ENCODE measurements at regions not wholly inside any gene's neighbourhood (a gene's known extent, or its start where the extent isn't known, plus 50 kb on each side); places are given as distances from the start of the nearest gene placed in this dataset.

DNA sequence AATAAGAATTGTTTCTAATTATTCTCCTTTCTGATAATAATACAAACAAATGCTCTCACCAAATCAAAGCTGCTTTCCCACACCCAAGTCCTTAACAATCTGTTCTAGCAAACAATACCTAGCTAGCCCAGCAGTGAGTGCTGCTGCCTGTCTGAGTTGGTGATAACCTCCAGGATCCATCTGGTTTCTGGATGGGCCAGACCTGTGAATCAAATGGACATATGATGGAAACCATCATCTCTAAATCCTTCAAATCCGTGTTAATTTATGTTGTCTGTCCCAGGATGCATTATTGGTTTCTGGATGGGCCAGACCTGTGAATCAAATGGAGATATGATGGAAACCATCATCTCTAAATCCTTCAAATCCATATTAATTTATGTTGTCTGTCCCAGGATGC is 1230.0 kb downstream of the AMY1C start:
- no peak for DNase-seq (ENCODE audit: low spot score)
- H3K27ac ChIP-seq = no peak overlapping the region
- no peak overlapping the region for H3K4me3 ChIP-seq
- no peaks in the 10 kb centered on the region for H3K4me1 ChIP-seq (replicated peaks)
- H3K27me3 ChIP-seq (replicated peaks; ENCODE audit: insufficient read depth) = no peaks in the 10 kb centered on the region
- no peaks in the 10 kb centered on the region for H3K9me3 ChIP-seq
- intact Hi-C loops (cut with DNase I) = no loop called here
- TF ChIP-seq POLR2A (IDR thresholded peaks at IDR 0.05) (no peak), POLR2AphosphoS5 (IDR thresholded peaks at IDR 0.05) (no peak)
- TF ChIP-seq, protein P1, sequence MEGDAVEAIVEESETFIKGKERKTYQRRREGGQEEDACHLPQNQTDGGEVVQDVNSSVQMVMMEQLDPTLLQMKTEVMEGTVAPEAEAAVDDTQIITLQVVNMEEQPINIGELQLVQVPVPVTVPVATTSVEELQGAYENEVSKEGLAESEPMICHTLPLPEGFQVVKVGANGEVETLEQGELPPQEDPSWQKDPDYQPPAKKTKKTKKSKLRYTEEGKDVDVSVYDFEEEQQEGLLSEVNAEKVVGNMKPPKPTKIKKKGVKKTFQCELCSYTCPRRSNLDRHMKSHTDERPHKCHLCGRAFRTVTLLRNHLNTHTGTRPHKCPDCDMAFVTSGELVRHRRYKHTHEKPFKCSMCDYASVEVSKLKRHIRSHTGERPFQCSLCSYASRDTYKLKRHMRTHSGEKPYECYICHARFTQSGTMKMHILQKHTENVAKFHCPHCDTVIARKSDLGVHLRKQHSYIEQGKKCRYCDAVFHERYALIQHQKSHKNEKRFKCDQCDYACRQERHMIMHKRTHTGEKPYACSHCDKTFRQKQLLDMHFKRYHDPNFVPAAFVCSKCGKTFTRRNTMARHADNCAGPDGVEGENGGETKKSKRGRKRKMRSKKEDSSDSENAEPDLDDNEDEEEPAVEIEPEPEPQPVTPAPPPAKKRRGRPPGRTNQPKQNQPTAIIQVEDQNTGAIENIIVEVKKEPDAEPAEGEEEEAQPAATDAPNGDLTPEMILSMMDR (IDR thresholded peaks at IDR 0.05) = no peak
- H3K36me3 ChIP-seq = no peaks in the 10 kb centered on the region
- 69% methylated on average over 1 of the region's 1 CpG for WGBS

DNA sequence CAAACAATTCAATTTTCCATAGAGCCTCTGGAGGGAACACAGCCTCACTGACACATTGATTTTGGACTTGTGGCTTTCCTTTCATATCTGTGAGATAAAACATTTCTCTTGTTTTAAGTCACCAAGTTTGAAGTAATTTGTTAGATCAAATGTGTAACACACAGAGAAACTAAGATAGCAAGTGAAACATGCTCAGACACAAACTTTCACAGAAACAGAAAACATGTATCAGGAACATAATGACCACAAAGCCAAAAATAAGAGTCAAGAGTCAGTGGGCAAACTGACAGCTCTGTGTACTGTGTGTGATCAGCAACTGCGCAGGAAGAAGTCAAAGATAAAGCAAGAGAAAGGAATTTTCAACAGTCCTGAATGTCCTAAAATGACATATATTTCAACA is 1237.5 kb downstream of the AMY1C start:
- no peak overlapping the region for H3K27ac ChIP-seq
- no peak overlapping the region for H3K4me3 ChIP-seq
- DNase-seq (ENCODE audit: low spot score) = no peak
- no peaks in the 10 kb centered on the region for H3K9me3 ChIP-seq
- TF ChIP-seq POLR2AphosphoS5 (IDR thresholded peaks at IDR 0.05) = no peak
- TF ChIP-seq, protein P1 (IDR thresholded peaks at IDR 0.05) = no peak
- no peak for TF ChIP-seq POLR2A (IDR thresholded peaks at IDR 0.05)
- 88% methylated on average over 1 of the region's 1 CpG for WGBS
- H3K27me3 ChIP-seq (replicated peaks; ENCODE audit: insufficient read depth) = no peaks in the 10 kb centered on the region
- H3K4me1 ChIP-seq (replicated peaks) = no peaks in the 10 kb centered on the region
- peaks cover 0 to 2% of the 10 kb centered on the region in 2 donors for H3K36me3 ChIP-seq
- intact Hi-C loops (cut with DNase I) = no loop called here

DNA sequence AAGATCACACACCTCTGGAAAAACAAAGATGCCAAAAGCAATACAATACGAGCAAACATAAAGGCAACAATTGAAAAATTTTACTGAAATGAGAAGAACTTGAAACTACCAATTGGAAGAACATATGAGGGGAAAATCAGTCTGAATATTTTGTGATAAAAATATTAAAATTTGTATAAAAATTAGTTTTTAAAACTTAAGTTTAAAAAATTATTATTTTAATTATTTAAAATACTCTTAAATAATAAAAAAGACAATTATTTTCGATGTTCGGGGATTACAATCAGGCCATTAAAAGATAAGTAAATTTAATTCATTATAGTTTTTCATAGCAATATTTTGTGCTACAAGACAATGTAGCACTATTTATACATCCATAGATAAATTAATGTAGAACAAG is 1239.3 kb downstream of the AMY1C start:
- peaks cover 0 to 2% of the 10 kb centered on the region in 2 donors for H3K36me3 ChIP-seq
- no peaks in the 10 kb centered on the region for H3K9me3 ChIP-seq
- WGBS = 94% methylated on average over 3 of the region's 3 CpGs
- H3K4me1 ChIP-seq (replicated peaks) = no peaks in the 10 kb centered on the region
- H3K27me3 ChIP-seq (replicated peaks; ENCODE audit: insufficient read depth) = no peaks in the 10 kb centered on the region
- intact Hi-C loops (cut with DNase I) = no loop called here
- H3K4me3 ChIP-seq = no peak overlapping the region
- TF ChIP-seq, protein P1 (IDR thresholded peaks at IDR 0.05) = no peak
- TF ChIP-seq POLR2A (IDR thresholded peaks at IDR 0.05) (no peak), POLR2AphosphoS5 (IDR thresholded peaks at IDR 0.05) (no peak)
- H3K27ac ChIP-seq = no peak overlapping the region
- no peak for DNase-seq (ENCODE audit: low spot score)

DNA sequence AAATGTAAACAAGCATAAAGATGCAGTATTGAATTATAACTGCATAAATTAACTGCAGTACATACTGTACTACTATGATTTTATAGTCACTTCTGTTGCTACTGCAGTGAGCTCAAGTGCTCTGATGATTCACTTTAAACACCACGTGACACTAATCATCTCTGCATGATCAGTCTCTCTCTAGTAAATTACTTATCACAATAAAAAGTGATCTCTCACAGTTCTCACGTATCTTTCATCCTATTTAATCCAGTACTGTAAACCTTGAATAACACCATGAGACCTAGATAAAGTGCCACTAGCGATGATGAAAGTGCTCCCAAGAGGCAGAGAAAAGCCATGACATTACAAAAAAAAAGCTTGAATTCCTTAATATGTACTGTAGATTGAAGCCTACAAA is 1242.0 kb downstream of the AMY1C start:
- no peak overlapping the region for H3K4me3 ChIP-seq
- no peak overlapping the region for H3K27ac ChIP-seq
- no peaks in the 10 kb centered on the region for H3K4me1 ChIP-seq (replicated peaks)
- intact Hi-C loops (cut with DNase I) = no loop called here
- no peaks in the 10 kb centered on the region for H3K27me3 ChIP-seq (replicated peaks; ENCODE audit: insufficient read depth)
- TF ChIP-seq, protein P1 (IDR thresholded peaks at IDR 0.05) = no peak
- TF ChIP-seq POLR2A (IDR thresholded peaks at IDR 0.05) = no peak
- no peak for TF ChIP-seq POLR2AphosphoS5 (IDR thresholded peaks at IDR 0.05)
- no peaks in the 10 kb centered on the region for H3K9me3 ChIP-seq
- no peak for DNase-seq (ENCODE audit: low spot score)
- peaks cover 0 to 2% of the 10 kb centered on the region in 2 donors for H3K36me3 ChIP-seq
- 44% methylated on average over 3 of the region's 3 CpGs for WGBS

DNA sequence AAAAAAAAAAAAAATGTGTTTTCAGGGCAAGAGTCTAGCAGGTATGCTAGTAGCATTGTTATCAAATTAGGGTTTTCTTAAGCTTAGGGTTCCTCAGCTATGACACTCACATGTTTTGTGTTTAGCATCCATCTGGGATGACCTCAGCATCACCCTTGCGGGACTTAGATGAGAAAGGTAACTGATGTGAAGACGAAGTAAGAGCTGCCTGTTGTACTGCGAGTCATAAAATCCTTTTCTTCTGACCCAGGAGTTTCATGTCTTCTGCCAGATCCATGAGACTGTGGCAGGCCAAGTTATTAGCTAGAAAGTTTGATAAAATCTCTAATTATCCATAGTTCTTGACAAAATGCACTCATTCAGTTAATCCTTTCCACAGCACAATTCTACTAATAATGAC is 1251.1 kb downstream of the AMY1C start:
- WGBS = 51% methylated on average over 3 of the region's 3 CpGs
- Histone ChIP-seq H3K27me3 (replicated peaks; ENCODE audit: insufficient read depth) (no peaks in the 10 kb centered on the region), H3K9me3 (no peaks in the 10 kb centered on the region), H3K4me1 (replicated peaks) (no peaks in the 10 kb centered on the region), H3K27ac (no peak overlapping the region), H3K4me3 (no peak overlapping the region), H3K36me3 (no peaks in the 10 kb centered on the region)
- no peak for DNase-seq (ENCODE audit: low spot score)
- TF ChIP-seq POLR2A (IDR thresholded peaks at IDR 0.05) (no peak), POLR2AphosphoS5 (IDR thresholded peaks at IDR 0.05) (no peak)
- TF ChIP-seq, protein P1 (IDR thresholded peaks at IDR 0.05) = no peak
- intact Hi-C loops (cut with DNase I) = no loop called here
